ENCODE measurements at regions not wholly inside any gene's neighbourhood (a gene's known extent, or its start where the extent isn't known, plus 50 kb on each side); places are given as distances from the start of the nearest gene placed in this dataset.

DNA sequence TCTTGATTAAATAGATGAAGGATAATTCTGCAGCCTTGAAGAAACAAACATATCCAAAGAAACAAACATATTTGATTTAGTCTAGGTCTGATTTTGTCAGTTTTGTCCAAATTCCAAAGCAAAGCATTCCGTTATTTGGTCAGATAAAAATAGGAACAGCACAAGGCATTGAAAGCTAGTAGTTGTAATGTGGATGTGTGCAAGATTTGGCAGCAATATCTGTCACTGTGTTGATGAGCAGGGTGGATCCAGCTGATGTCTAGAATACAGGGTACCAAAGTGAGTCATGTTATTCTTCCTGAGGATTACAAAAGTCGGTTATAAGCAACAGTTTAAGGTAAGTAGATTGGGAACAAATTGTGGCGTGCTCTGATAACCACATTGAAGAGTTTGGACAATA is 69.3 kb upstream of the PLPPR1 start:
- DNase-seq (ENCODE audit: low spot score), result no peak

Data from H4 (cell line).